GM21423 (cell line): ENCODE measurements at regions not wholly inside any gene's neighbourhood (a gene's known extent, or its start where the extent isn't known, plus 50 kb on each side); places are given as distances from the start of the nearest gene placed in this dataset.
A peak's percentile ranks its signal among the peaks of the same experiment; 100 is the strongest.
"Not testable (repeated sequence)": the region's sequence is repeated elsewhere in the genome, so short reads cannot be mapped to it uniquely, and the experiment has no call there.

ENCODE experiments used
- ATAC-seq: cut with Tn5 transposase; IDR thresholded peaks from one replicate; pipeline ENCODE4 v1.9.1; 2021; ENCODE audit warnings: mild to moderate bottlenecking, moderate library complexity; ENCODE audit not compliant: unreplicated experiment

- peak; percentile 93 for ATAC-seq
Observed at GRCh38 chr3:138890555-138891187, 55.9 kb upstream of the PIK3CB start.

GRCh38 chr3:138889792-138890191, 55.1 kb upstream of the PIK3CB start:
- no peak for ATAC-seq

- ATAC-seq: no peak
Observed at GRCh38 chr3:138888560-138888959, 53.8 kb upstream of the PIK3CB start.

GRCh38 chr3:138886096-138886495, 51.4 kb upstream of the PIK3CB start:
- not testable (repeated sequence) for ATAC-seq
